C4-2B (cell line): ENCODE measurements at regions not wholly inside any gene's neighbourhood (a gene's known extent, or its start where the extent isn't known, plus 50 kb on each side); places are given as distances from the start of the nearest gene placed in this dataset.
"Not testable (repeated sequence)": the region's sequence is repeated elsewhere in the genome, so short reads cannot be mapped to it uniquely, and the experiment has no call there.

Source experiments
- ZFX ChIP-seq: fragments of 450-650 bp; IDR thresholded peaks from 2 replicates; pipeline ENCODE4 v1.6.1; 2017
- TF ChIP-seq, protein P1 (sequence below): fragments of 450-650 bp; conservative IDR thresholded peaks from 2 replicates; pipeline ENCODE4 v1.5.1; 2017; ENCODE audit warnings: mild to moderate bottlenecking

DNA sequence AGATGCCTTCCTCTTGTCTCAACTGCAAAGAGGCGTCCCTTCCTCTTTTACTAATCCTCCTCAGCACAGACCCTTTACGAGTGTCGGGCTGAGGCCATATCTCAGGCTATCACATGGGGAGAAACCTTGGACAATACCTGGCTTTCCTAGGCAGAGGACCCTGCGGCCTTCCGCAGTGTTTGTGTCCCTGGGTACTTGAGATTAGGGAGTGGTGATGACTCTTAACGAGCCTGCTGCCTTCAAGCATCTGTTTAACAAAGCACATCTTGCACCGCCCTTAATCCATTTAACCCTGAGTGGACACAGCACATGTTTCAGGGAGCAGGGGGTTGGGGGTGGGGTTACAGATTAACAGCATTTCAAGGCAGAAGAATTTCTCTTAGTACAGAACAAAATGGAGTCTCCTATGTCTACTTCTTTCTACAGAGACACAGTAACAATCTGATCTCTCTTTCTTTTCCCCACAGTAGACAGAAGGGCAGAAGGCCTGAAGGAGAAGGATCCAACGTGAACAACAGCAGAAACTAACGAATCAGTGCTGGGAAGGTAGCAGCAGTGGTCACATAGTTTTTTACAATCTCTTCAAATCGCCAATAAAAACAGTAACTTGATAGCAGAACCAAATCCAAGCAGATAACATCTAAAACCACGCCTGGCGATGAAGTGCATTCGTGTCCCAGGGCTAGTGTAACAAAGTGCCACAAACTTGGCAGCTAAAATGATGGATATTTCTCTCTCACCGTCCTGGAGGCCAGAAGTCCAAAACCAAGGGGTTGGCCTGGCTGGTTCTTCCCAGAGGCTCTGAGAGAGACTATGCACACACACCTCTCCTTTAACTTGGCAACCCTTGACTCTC is 272.4 kb downstream of the EIPR1 start:
- TF ChIP-seq, protein P1, sequence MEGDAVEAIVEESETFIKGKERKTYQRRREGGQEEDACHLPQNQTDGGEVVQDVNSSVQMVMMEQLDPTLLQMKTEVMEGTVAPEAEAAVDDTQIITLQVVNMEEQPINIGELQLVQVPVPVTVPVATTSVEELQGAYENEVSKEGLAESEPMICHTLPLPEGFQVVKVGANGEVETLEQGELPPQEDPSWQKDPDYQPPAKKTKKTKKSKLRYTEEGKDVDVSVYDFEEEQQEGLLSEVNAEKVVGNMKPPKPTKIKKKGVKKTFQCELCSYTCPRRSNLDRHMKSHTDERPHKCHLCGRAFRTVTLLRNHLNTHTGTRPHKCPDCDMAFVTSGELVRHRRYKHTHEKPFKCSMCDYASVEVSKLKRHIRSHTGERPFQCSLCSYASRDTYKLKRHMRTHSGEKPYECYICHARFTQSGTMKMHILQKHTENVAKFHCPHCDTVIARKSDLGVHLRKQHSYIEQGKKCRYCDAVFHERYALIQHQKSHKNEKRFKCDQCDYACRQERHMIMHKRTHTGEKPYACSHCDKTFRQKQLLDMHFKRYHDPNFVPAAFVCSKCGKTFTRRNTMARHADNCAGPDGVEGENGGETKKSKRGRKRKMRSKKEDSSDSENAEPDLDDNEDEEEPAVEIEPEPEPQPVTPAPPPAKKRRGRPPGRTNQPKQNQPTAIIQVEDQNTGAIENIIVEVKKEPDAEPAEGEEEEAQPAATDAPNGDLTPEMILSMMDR: not testable (repeated sequence)
- not testable (repeated sequence) for TF ChIP-seq ZFX
